ENCODE measurements at regions not wholly inside any gene's neighbourhood (a gene's known extent, or its start where the extent isn't known, plus 50 kb on each side); places are given as distances from the start of the nearest gene placed in this dataset.
"Not testable (repeated sequence)": the region's sequence is repeated elsewhere in the genome, so short reads cannot be mapped to it uniquely, and the experiment has no call there.

DNA sequence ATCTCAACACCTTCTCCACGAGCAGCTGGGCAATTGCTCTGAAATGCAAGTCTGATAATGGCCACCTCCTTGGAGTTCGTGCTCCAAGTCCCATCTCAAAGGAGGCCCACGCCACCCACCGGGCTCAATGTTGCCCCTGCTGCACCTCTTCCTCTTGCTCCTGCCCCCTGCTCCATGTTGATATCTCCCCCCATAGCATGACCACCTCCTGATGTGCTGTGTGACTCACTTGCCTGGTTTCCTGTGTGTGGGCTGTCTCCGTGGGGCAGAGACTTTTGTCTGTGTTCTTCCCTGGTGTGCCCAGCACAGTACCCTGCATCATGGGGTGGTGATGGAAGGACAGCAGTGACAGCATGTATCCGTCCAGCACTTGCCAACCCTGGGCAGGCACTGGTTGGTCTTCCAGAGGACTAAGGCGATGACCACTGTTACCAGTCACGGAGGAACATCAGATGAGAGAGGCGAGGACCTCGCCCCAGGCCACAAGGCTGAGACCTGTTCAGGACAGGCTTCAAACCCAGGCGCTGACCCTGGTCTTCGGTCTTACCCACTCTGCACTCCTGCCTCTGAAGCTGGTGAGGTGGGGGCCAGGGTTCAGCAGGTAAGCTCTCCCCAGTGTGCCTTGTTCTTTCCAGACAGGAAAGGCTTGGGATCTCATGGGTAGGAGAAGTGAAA, 104.6 kb upstream of the LRPAP1 start:
- H3K27ac ChIP-seq (ENCODE audit: insufficient read depth, low read depth, low read length), result no peak overlapping the region
- dilution Hi-C loops (cut with MboI; ENCODE audit: extremely low pct_ligation_motif_present, low sequenced_read_pairs), result no loop called here
- no peaks in the 10 kb centered on the region for H4K20me1 ChIP-seq (replicated peaks; ENCODE audit: control insufficient read depth, extremely low read depth, insufficient read depth, low read length)
- intact Hi-C loops (cut with micrococcal nuclease), result no loop called here
- no peak overlapping the region for H3K4me2 ChIP-seq (ENCODE audit: insufficient read depth, low read length)
- H3K9me1 ChIP-seq (replicated peaks; ENCODE audit: control insufficient read depth, extremely low read depth, insufficient read depth, low read length), result no peaks in the 10 kb centered on the region
- H3K27me3 ChIP-seq (ENCODE audit: control insufficient read depth in 2 of 2, insufficient read depth in 2 of 2, low read length in 2 of 2), result no peaks in the 10 kb centered on the region
- ChIA-PET CTCF (no interaction called here), POLR2A (no interaction called here)
- no peaks in the 10 kb centered on the region for H3K9me3 ChIP-seq (replicated peaks; ENCODE audit: control insufficient read depth, insufficient read depth, low read length)
- H3K4me3 ChIP-seq (replicated peaks in 1 of 3; ENCODE audit: insufficient read depth in 1 of 3, low read depth in 1 of 3, low read length in 3 of 3), result no peak overlapping the region
- no peaks in the 10 kb centered on the region for H3K36me3 ChIP-seq (ENCODE audit: control insufficient read depth in 2 of 2, extremely low read depth in 1 of 2, insufficient read depth in 2 of 2, low read length in 2 of 2)
- no peak overlapping the region for H2AFZ ChIP-seq (ENCODE audit: low read depth, low read length)
- H3K4me1 ChIP-seq (ENCODE audit: control insufficient read depth, extremely low read depth, insufficient read depth, low read length), result no peaks in the 10 kb centered on the region
- DNase-seq (ENCODE audit: low read depth, low spot score), result no peak
- TF ChIP-seq, protein P1, sequence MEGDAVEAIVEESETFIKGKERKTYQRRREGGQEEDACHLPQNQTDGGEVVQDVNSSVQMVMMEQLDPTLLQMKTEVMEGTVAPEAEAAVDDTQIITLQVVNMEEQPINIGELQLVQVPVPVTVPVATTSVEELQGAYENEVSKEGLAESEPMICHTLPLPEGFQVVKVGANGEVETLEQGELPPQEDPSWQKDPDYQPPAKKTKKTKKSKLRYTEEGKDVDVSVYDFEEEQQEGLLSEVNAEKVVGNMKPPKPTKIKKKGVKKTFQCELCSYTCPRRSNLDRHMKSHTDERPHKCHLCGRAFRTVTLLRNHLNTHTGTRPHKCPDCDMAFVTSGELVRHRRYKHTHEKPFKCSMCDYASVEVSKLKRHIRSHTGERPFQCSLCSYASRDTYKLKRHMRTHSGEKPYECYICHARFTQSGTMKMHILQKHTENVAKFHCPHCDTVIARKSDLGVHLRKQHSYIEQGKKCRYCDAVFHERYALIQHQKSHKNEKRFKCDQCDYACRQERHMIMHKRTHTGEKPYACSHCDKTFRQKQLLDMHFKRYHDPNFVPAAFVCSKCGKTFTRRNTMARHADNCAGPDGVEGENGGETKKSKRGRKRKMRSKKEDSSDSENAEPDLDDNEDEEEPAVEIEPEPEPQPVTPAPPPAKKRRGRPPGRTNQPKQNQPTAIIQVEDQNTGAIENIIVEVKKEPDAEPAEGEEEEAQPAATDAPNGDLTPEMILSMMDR (IDR thresholded peaks at IDR 0.05; ENCODE audit: extremely low read depth in 1 of 2, insufficient read depth in 1 of 2, low read depth in 1 of 2, low read length in 2 of 2), result no peak
- TF ChIP-seq FOS (IDR thresholded peaks at IDR 0.05; ENCODE audit: borderline replicate concordance, insufficient read depth, low read length), result no peak
- TF ChIP-seq EZH2 (IDR thresholded peaks at IDR 0.05; ENCODE audit: borderline replicate concordance, low read depth, low read length, severe bottlenecking), result no peak
- TF ChIP-seq JUN (IDR thresholded peaks at IDR 0.05; ENCODE audit: borderline replicate concordance, insufficient read depth, insufficient read length, low read depth), result no peak
- TF ChIP-seq, protein P2, sequence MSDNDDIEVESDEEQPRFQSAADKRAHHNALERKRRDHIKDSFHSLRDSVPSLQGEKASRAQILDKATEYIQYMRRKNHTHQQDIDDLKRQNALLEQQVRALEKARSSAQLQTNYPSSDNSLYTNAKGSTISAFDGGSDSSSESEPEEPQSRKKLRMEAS (IDR thresholded peaks at IDR 0.05; ENCODE audit: insufficient read depth, insufficient read length), result no peak
- no peak for TF ChIP-seq POLR2A (IDR thresholded peaks at IDR 0.05; ENCODE audit: low read depth, low read length)
- no peak for TF ChIP-seq MYC (IDR thresholded peaks at IDR 0.05; ENCODE audit: low read depth, low read length)
- TF ChIP-seq POLR2AphosphoS5 (IDR thresholded peaks at IDR 0.05; ENCODE audit: insufficient read depth, low read depth, low read length), result no peak
- TF ChIP-seq GATA2 (IDR thresholded peaks at IDR 0.05; ENCODE audit: insufficient read depth, insufficient read length, low read depth, low read length), result no peak
- no peaks in the 10 kb centered on the region for H3K79me2 ChIP-seq (ENCODE audit: control insufficient read depth, insufficient read depth, low read length)
- H3K9ac ChIP-seq (replicated peaks; ENCODE audit: extremely low read depth, insufficient read depth, low read length), result no peak overlapping the region
- no TSS peak for BruUV-seq (replicated peaks)
- no peak for FAIRE-seq

DNA sequence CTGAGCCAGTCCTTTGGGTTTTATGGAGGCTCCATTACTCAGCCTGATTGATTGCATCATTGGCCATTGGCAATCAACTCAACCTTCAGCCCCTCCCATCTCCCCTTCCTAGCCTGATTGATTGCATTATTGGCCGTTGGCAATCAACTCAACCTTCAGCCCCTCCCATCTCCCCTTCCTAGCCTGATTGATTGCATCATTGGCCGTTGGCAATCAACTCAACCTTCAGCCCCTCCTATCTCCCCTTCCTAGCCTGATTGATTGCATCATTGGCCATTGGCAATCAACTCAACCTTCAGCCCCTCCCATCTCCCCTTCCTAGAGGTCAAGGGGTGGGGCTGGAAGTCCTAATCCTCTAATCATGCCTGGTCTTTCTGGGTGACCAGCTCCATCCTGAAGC, 103.8 kb upstream of the LRPAP1 start:
- H3K27ac ChIP-seq (ENCODE audit: insufficient read depth, low read depth, low read length); H3K36me3 ChIP-seq (ENCODE audit: control insufficient read depth in 2 of 2, extremely low read depth in 1 of 2, insufficient read depth in 2 of 2, low read length in 2 of 2); H3K9me3 ChIP-seq (replicated peaks; ENCODE audit: control insufficient read depth, insufficient read depth, low read length); dilution Hi-C loops (cut with MboI; ENCODE audit: extremely low pct_ligation_motif_present, low sequenced_read_pairs); H3K9me1 ChIP-seq (replicated peaks; ENCODE audit: control insufficient read depth, extremely low read depth, insufficient read depth, low read length); H3K4me1 ChIP-seq (ENCODE audit: control insufficient read depth, extremely low read depth, insufficient read depth, low read length); DNase-seq (ENCODE audit: low read depth, low spot score); H3K79me2 ChIP-seq (ENCODE audit: control insufficient read depth, insufficient read depth, low read length); H4K20me1 ChIP-seq (replicated peaks; ENCODE audit: control insufficient read depth, extremely low read depth, insufficient read depth, low read length); intact Hi-C loops (cut with micrococcal nuclease); H3K4me2 ChIP-seq (ENCODE audit: insufficient read depth, low read length); CTCF ChIA-PET; FAIRE-seq; H3K27me3 ChIP-seq (ENCODE audit: control insufficient read depth in 2 of 2, insufficient read depth in 2 of 2, low read length in 2 of 2); BruUV-seq (replicated peaks); H3K4me3 ChIP-seq (replicated peaks in 1 of 3; ENCODE audit: insufficient read depth in 1 of 3, low read depth in 1 of 3, low read length in 3 of 3); H3K9ac ChIP-seq (replicated peaks; ENCODE audit: extremely low read depth, insufficient read depth, low read length); POLR2A ChIA-PET; H2AFZ ChIP-seq (ENCODE audit: low read depth, low read length): not testable (repeated sequence)

Measured in endothelial cell of umbilical vein (primary cell).